HUES64 (cell line): ENCODE measurements at regions not wholly inside any gene's neighbourhood (a gene's known extent, or its start where the extent isn't known, plus 50 kb on each side); places are given as distances from the start of the nearest gene placed in this dataset.

ENCODE experiments used
- H3K27ac ChIP-seq: 2 replicates; pipeline ENCODE4 v1.7.0; 2013; ENCODE audit warnings: low read depth, low read length, inconsistent platforms
- H3K27me3 ChIP-seq: 2 replicates; pipeline ENCODE4 v1.6.1; 2013; ENCODE audit warnings: mild to moderate bottlenecking, low read length; ENCODE audit not compliant: insufficient read depth
- H3K36me3 ChIP-seq: 2 replicates; pipeline ENCODE4 v1.6.1; 2013; ENCODE audit warnings: mild to moderate bottlenecking, low read length; ENCODE audit not compliant: insufficient read depth
- H3K4me1 ChIP-seq: 2 replicates; pipeline ENCODE4 v1.6.1; 2013; ENCODE audit warnings: mild to moderate bottlenecking, low read length, moderate library complexity; ENCODE audit not compliant: insufficient read depth
- H3K4me3 ChIP-seq: 2 replicates; pipeline ENCODE4 v1.5.1; 2013; ENCODE audit warnings: mild to moderate bottlenecking, low read length, moderate library complexity
- H3K9ac ChIP-seq: 2 replicates; pipeline ENCODE4 v1.6.1; 2013; ENCODE audit warnings: mild to moderate bottlenecking, low read depth, low read length
- H3K9me3 ChIP-seq: 2 replicates; pipeline ENCODE4 v1.6.1; 2013; ENCODE audit warnings: low read depth, low read length; ENCODE audit not compliant: insufficient read depth
- WGBS: fragments of 150-250, 120-280 bp; methylation state at CpG from one replicate; pipeline ENCODE4 v1.1.7; 2013; ENCODE audit warnings: missing lambda C conversion rate; 5-methylcytosine and 5-hydroxymethylcytosine counted together

DNA sequence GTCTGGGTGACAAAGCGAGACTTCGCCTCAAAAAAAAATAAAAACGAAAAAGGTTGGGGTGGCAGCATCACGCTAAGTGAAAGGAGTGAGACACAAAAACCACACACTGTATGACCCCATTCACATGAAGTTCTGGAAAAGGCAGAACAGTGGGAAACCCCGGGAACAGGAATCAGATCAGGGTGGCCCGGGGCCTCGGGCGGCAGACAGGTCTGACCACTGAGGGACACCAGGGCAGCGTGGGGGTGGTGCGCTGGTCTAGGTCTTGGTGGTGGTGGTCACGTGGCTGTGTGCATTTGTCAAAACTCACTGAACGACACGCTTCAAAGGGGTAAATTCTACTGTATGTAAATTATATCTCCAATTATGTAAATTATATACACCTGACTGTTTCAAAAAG, 79.7 kb upstream of the PRR20G start:
- Histone ChIP-seq H3K27me3 (no peaks in the 10 kb centered on the region), H3K36me3 (no peaks in the 10 kb centered on the region), H3K9me3 (no peaks in the 10 kb centered on the region), H3K4me1 (no peaks in the 10 kb centered on the region; the same call in 1 of the 2 replicates), H3K27ac (no peak overlapping the region), H3K4me3 (no peak overlapping the region), H3K9ac (no peak overlapping the region)
- 91% methylated on average over 11 of the region's 13 CpGs for WGBS

DNA sequence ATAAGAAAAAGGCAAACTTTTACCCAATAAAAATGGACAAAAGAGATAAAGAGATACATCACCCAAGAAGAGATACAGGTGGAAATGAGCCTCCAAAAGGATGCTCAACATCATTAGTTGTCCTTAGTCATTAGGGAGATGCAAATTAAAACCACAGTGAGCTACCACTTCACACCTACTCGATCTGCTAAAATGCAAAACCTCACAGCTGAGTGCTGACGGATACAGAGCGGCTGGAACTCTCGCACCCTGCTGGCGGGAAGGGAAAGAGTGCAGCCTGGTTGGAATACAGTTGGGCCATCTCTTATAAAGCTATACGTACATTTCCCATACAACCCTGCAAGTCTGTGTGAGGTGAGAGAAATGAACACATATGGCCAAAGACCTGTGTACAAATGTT, 78.5 kb upstream of the PRR20G start:
- no peak overlapping the region for H3K27ac ChIP-seq
- H3K27me3 ChIP-seq, result no peaks in the 10 kb centered on the region
- 10% methylated on average over 5 of the region's 6 CpGs for WGBS
- no peaks in the 10 kb centered on the region for H3K36me3 ChIP-seq
- no peak overlapping the region for H3K4me3 ChIP-seq
- H3K4me1 ChIP-seq, result no peaks in the 10 kb centered on the region; the same call in 1 of the 2 replicates
- no peaks in the 10 kb centered on the region for H3K9me3 ChIP-seq
- no peak overlapping the region for H3K9ac ChIP-seq

GRCh38 chr3:127365163-127365798, 77.4 kb upstream of the PRR20G start:
- Histone ChIP-seq H3K9ac (no peak overlapping the region), H3K27me3 (no peaks in the 10 kb centered on the region), H3K4me3 (no peak overlapping the region), H3K9me3 (no peaks in the 10 kb centered on the region), H3K4me1 (no peaks in the 10 kb centered on the region; the same call in 1 of the 2 replicates), H3K27ac (no peak overlapping the region), H3K36me3 (no peaks in the 10 kb centered on the region)
- WGBS, result 92% methylated on average over 7 of the region's 7 CpGs

DNA sequence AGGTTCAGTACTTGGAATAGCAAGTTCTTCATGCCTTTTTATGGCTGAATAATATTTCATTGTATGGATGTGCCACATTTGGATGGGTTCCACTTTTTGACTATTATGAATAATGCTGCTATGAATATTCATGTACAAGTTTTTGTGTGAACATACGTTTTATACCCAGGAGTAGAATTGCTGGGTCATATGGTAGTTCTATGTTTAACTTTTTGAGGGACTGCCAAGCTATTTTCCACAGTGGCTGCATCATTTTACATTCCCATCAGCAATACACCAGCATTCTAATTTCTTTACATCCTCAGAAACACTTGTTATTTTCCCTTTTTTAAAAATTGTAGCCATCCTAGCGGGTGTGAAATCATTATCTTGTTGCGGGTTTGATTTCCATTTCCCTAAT, 76.0 kb upstream of the PRR20G start:
- no peak overlapping the region for H3K9ac ChIP-seq
- WGBS, result 91% methylated on average over 3 of the region's 3 CpGs
- H3K4me3 ChIP-seq, result no peak overlapping the region
- no peak overlapping the region for H3K27ac ChIP-seq
- no peaks in the 10 kb centered on the region for H3K27me3 ChIP-seq
- no peaks in the 10 kb centered on the region for H3K36me3 ChIP-seq
- H3K9me3 ChIP-seq, result no peaks in the 10 kb centered on the region
- H3K4me1 ChIP-seq, result no peaks in the 10 kb centered on the region; the same call in 1 of the 2 replicates

- H3K4me3 ChIP-seq, result no peak overlapping the region
- H3K27ac ChIP-seq, result no peak overlapping the region
- 83% methylated on average over 13 of the region's 13 CpGs for WGBS
- 0 out of 2 replicates have a peak, but pooled peaks cover under 1% of the 10 kb centered on the region for H3K9me3 ChIP-seq
- no peaks in the 10 kb centered on the region for H3K36me3 ChIP-seq
- no peaks in the 10 kb centered on the region for H3K4me1 ChIP-seq
- no peaks in the 10 kb centered on the region for H3K27me3 ChIP-seq
- no peak overlapping the region for H3K9ac ChIP-seq
These were observed 75.3 kb upstream of the PRR20G start for GRCh38 chr3:127363171-127363570.

DNA sequence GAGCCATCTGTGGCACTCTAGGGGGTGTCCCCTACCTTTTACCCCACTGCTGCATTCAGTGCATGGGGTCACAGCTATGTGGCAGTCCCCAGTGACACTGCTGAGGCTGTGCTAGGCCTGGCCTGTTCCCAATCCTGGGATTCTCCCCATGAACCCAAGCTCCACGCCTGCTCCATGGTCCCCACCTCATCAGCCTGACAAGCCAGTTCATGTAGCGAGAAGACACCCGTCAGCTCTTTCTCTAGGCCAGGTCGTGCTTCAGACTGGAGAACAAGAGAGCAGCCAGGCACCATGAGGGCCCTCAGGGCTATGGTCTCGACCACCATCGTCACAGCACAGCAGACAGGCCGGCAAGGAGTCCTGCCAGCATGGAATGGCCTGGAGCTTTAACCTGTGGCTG, 72.8 kb upstream of the PRR20G start:
- Histone ChIP-seq H3K9ac (no peak overlapping the region), H3K4me1 (no peaks in the 10 kb centered on the region), H3K4me3 (no peak overlapping the region), H3K27ac (no peak overlapping the region), H3K27me3 (no peaks in the 10 kb centered on the region), H3K36me3 (no peaks in the 10 kb centered on the region), H3K9me3 (peaks cover 19% of the 10 kb centered on the region)
- WGBS, result 92% methylated on average over 7 of the region's 7 CpGs

DNA sequence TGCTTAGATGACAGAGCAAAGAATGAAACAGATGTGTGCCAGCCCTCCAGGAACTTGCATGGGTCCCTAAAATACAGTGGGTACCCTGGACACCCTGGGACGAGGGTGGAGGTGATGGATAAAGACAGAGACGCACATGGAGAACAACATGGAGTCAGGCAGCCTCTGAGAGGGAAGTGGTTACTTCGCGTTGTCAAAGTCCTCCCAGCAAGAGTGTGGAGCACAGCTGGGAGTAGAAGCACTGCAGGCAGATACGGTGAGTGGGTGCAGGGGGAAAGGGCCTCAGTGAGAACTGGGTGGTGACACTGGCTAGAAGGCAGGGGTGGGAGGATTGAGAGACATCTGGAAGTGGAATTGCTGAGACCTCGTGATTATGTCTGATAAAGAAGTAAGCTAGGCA, 70.8 kb upstream of the PRR20G start:
- WGBS, result 89% methylated on average over 6 of the region's 6 CpGs
- H3K9me3 ChIP-seq, result peaks cover 26% of the 10 kb centered on the region
- H3K4me3 ChIP-seq, result no peak overlapping the region
- no peak overlapping the region for H3K27ac ChIP-seq
- H3K4me1 ChIP-seq, result no peaks in the 10 kb centered on the region
- H3K36me3 ChIP-seq, result no peaks in the 10 kb centered on the region
- H3K27me3 ChIP-seq, result no peaks in the 10 kb centered on the region
- H3K9ac ChIP-seq, result no peak overlapping the region

- 88% methylated on average over 2 of the region's 2 CpGs for WGBS
- no peak overlapping the region for H3K27ac ChIP-seq
- no peaks in the 10 kb centered on the region for H3K4me1 ChIP-seq
- no peak overlapping the region for H3K4me3 ChIP-seq
- H3K9me3 ChIP-seq, result peaks cover 26% of the 10 kb centered on the region
- H3K27me3 ChIP-seq, result no peaks in the 10 kb centered on the region
- no peaks in the 10 kb centered on the region for H3K36me3 ChIP-seq
- no peak overlapping the region for H3K9ac ChIP-seq
These were observed 68.5 kb upstream of the PRR20G start for GRCh38 chr3:127356381-127356780.

DNA sequence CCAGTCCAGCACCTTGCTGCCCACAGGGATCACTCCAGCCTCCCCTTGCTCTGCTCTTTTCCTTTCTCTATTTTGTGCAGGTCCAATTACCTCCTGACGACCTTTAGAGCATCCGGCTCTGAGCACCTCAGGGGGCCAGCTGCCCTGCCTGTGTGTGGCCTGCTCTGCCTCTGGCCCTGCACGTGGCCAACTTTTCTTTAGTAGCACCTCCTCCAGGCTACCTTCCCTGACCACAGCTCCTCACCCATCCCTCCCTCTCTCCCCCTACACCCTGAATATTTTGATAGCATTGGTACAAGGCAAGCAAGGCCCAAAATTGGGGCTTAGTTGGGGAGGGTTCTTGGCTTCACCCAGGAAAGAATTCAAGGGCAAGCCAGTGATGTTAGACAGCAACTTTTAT, 66.9 kb upstream of the PRR20G start:
- Histone ChIP-seq H3K9ac (no peak overlapping the region), H3K4me1 (no peaks in the 10 kb centered on the region), H3K27me3 (no peaks in the 10 kb centered on the region), H3K9me3 (peaks cover 26% of the 10 kb centered on the region), H3K4me3 (no peak overlapping the region), H3K36me3 (no peaks in the 10 kb centered on the region), H3K27ac (no peak overlapping the region)
- WGBS, result 70% methylated on average over 3 of the region's 3 CpGs

DNA sequence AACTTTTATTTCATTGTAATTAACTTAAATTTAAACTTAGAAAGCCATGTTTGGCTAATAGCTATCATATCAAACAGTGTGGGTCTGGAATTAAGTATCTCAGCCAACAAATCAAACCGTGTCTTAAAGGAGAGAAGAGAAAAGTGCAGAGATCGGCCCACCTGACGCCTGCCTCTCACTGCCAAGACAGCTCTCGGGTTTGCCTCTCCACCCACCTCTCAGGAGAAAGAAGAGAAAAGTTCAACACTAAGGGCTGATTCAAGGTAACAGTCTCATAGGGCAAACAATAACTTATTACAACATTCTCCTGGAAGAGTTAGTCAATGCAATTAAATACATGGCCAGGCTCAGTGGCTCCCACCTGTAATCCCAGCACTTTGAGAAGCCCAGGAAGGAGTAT, 64.8 kb upstream of the PRR20G start:
- WGBS, result 98% methylated on average over 4 of the region's 4 CpGs
- no peak overlapping the region for H3K4me3 ChIP-seq
- no peak overlapping the region for H3K9ac ChIP-seq
- H3K27ac ChIP-seq, result no peak overlapping the region
- H3K4me1 ChIP-seq, result no peaks in the 10 kb centered on the region
- H3K36me3 ChIP-seq, result no peaks in the 10 kb centered on the region
- H3K9me3 ChIP-seq, result peaks cover 21% of the 10 kb centered on the region
- no peaks in the 10 kb centered on the region for H3K27me3 ChIP-seq

DNA sequence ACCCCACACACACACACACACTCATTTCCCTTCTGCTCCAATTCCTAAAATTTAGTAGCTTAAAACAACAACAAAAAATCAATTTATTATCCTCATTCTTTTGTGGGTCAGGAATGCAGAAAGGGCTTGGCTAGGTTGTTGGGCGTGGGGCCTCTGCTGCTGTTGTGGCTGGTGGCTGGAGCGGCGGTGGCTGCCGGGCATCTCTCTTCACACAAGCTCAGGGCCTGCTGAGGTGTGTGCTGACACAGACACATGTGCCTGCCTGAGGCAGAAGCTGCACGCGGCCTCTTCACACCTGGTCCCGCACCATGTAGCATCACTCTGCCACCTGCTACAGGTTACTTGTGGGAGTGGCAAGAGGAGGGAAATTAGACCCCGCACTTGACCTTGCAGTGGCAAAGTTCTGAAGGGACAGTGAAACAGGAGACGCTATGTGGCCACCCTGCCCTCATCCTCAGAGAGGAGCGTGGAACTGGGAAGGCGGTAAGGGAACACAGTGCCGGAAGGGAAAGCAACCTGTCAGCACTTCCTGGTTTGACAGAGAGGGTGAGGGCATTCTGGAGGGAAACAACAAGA, 64.0 kb upstream of the PRR20G start:
- WGBS, result 90% methylated on average over 12 of the region's 12 CpGs
- H3K36me3 ChIP-seq, result no peaks in the 10 kb centered on the region

DNA sequence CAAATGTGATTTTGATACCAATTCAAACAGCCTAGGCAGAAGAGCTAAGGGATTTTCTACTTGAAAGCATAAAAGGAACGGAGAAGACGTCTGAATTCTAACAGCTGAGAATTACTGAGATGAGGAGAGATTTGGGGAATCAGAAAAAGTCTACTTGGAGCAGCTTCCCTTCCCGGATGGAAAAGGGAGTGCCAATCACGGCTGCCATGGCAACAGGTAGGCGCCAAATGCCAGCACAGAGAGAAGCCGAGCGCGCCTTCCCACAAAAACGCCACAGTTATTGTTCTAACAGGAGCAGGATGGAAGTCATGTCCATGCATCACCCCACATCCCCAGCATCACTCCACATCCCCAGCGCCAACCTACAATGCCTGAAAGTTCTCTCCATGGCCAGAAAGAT, 63.5 kb upstream of the PRR20G start:
- Histone ChIP-seq H3K4me1 (no peaks in the 10 kb centered on the region), H3K9me3 (peaks cover 14% of the 10 kb centered on the region), H3K27ac (no peak overlapping the region), H3K36me3 (no peaks in the 10 kb centered on the region), H3K9ac (no peak overlapping the region), H3K4me3 (no peak overlapping the region), H3K27me3 (no peaks in the 10 kb centered on the region)
- WGBS, result 90% methylated on average over 10 of the region's 10 CpGs

More for the DNA sequence above, 64.0 kb upstream of the PRR20G start:
- Histone ChIP-seq H3K9me3 (peaks cover 19% of the 10 kb centered on the region), H3K27me3 (no peaks in the 10 kb centered on the region), H3K27ac (no peak overlapping the region), H3K4me1 (no peaks in the 10 kb centered on the region), H3K4me3 (no peak overlapping the region), H3K9ac (no peak overlapping the region)
